D721Med (cell line): ENCODE measurements at regions not wholly inside any gene's neighbourhood (a gene's known extent, or its start where the extent isn't known, plus 50 kb on each side); places are given as distances from the start of the nearest gene placed in this dataset.

Source experiments
- DNase-seq: peaks from one replicate; pipeline ENCODE4 v3.0.0; 2011; ENCODE audit warnings: low spot score; ENCODE audit not compliant: insufficient read length
- FAIRE-seq: peaks from 2 replicates; lab custom pipeline; 2011; peaks lifted over from hg19 to GRCh38; lab: Jason Lieb, UNC
- CTCF ChIP-seq: IDR thresholded peaks from 2 replicates; pipeline ENCODE4 v1.5.1; 2012; ENCODE audit warnings: mild to moderate bottlenecking, control low read depth; ENCODE audit not compliant: insufficient read depth; ENCODE audit errors: missing control alignments

GRCh38 chr10:4147245-4147644 is 362.2 kb upstream of the KLF6 start:
- no peak for TF ChIP-seq CTCF
- no peak for FAIRE-seq
- DNase-seq, result no peak

GRCh38 chr10:4144817-4145216 is 359.8 kb upstream of the KLF6 start:
- no peak for TF ChIP-seq CTCF
- no peak for FAIRE-seq
- no peak for DNase-seq

GRCh38 chr10:4141471-4141870 is 356.5 kb upstream of the KLF6 start:
- TF ChIP-seq CTCF, result no peak
- DNase-seq (no peak), FAIRE-seq (no peak)

- FAIRE-seq, result no peak
- DNase-seq, result no peak
- no peak for TF ChIP-seq CTCF
These were observed 353.2 kb upstream of the KLF6 start for GRCh38 chr10:4138146-4138721.

GRCh38 chr10:4137299-4137698 is 352.3 kb upstream of the KLF6 start:
- FAIRE-seq, result no peak

GRCh38 chr10:4136121-4136520 is 351.1 kb upstream of the KLF6 start:
- FAIRE-seq (no peak), DNase-seq (no peak)

More at GRCh38 chr10:4137299-4137698, 352.3 kb upstream of the KLF6 start:
- no peak for TF ChIP-seq CTCF
- DNase-seq, result no peak

GRCh38 chr10:4132216-4132556 is 347.2 kb upstream of the KLF6 start:
- FAIRE-seq, result no peak
- no peak for DNase-seq
- no peak for TF ChIP-seq CTCF

More at GRCh38 chr10:4136121-4136520, 351.1 kb upstream of the KLF6 start:
- no peak for TF ChIP-seq CTCF
